Mesenchymal stem cell (in vitro differentiated cells and primary cell): ENCODE measurements at regions not wholly inside any gene's neighbourhood (a gene's known extent, or its start where the extent isn't known, plus 50 kb on each side); places are given as distances from the start of the nearest gene placed in this dataset.

Source experiments
- DNase-seq: peaks from one replicate; pipeline ENCODE4 v3.0.0-alpha.2; 2013
- H2AFZ ChIP-seq: one replicate; pipeline ENCODE4 v1.6.1; 2013; ENCODE audit warnings: low read depth, mild to moderate bottlenecking, control low read depth, inconsistent platforms, low read length, moderate library complexity
- H2AK5ac ChIP-seq: 2 replicates; pipeline ENCODE4 v1.6.1; 2013; ENCODE audit warnings: low read length, moderate library complexity, mild to moderate bottlenecking, inconsistent platforms; ENCODE audit not compliant: severe bottlenecking
- H2BK120ac ChIP-seq: one replicate; pipeline ENCODE4 v1.6.1; 2013; ENCODE audit warnings: low read depth, mild to moderate bottlenecking, inconsistent platforms, low read length, moderate library complexity
- H2BK12ac ChIP-seq, 2 experiments: one replicate each; pipeline ENCODE4 v1.6.1; 2013; ENCODE audit warnings: inconsistent platforms in 2 of 2, low read length in 2 of 2, mild to moderate bottlenecking in 2 of 2, moderate library complexity in 2 of 2, control low read depth in 1 of 2
- H2BK15ac ChIP-seq: one replicate; pipeline ENCODE4 v1.6.1; 2013; ENCODE audit warnings: mild to moderate bottlenecking, low read depth, inconsistent platforms; ENCODE audit not compliant: poor library complexity, severe bottlenecking
- H2BK5ac ChIP-seq: 2 replicates; pipeline ENCODE4 v1.6.1; 2013; ENCODE audit warnings: low read depth, mild to moderate bottlenecking, low read length, control low read depth, inconsistent platforms; ENCODE audit not compliant: poor library complexity, severe bottlenecking
- H3K14ac ChIP-seq, 2 experiments: one replicate each; pipeline ENCODE4 v1.6.1; 2013; ENCODE audit warnings: inconsistent platforms in 2 of 2, low read length in 2 of 2, control low read depth in 1 of 2, mild to moderate bottlenecking in 1 of 2, moderate library complexity in 1 of 2
- H3K18ac ChIP-seq, 2 experiments: one replicate each; pipeline ENCODE4 v1.6.1; 2013; ENCODE audit warnings: inconsistent platforms in 2 of 2, low read length in 2 of 2, control low read depth in 1 of 2, low read depth in 1 of 2, mild to moderate bottlenecking in 1 of 2
- H3K23ac ChIP-seq, 2 experiments: one replicate each; pipeline ENCODE4 v1.6.1; 2013; ENCODE audit warnings: inconsistent platforms in 2 of 2, low read length in 2 of 2, mild to moderate bottlenecking in 2 of 2, moderate library complexity in 2 of 2, control low read depth in 1 of 2
- H3K27ac ChIP-seq: 2 replicates; pipeline ENCODE4 v1.5.1; 2013; ENCODE audit warnings: mild to moderate bottlenecking, moderate library complexity, low read length, control low read depth, inconsistent platforms; ENCODE audit not compliant: poor library complexity, severe bottlenecking
- H3K27me3 ChIP-seq, 2 experiments: 2 replicates each; pipeline versions ENCODE4 v1.6.1 to v1.7.0; 2013; ENCODE audit warnings: low read length in 2 of 2, mild to moderate bottlenecking in 2 of 2, moderate library complexity in 2 of 2, control low read depth in 1 of 2, inconsistent platforms in 1 of 2; ENCODE audit not compliant: control insufficient read depth in 1 of 2, insufficient read depth in 1 of 2
- H3K36me3 ChIP-seq, 2 experiments: 2 replicates each; pipeline versions ENCODE4 v1.6.1 to v1.7.0; 2013; ENCODE audit warnings: low read length in 2 of 2, control low read depth in 1 of 2, inconsistent platforms in 1 of 2, low read depth in 1 of 2, mild to moderate bottlenecking in 1 of 2; ENCODE audit not compliant: insufficient read depth in 2 of 2, control insufficient read depth in 1 of 2
- H3K4ac ChIP-seq, 2 experiments: one replicate each; pipeline ENCODE4 v1.6.1; 2013; ENCODE audit warnings: inconsistent platforms in 2 of 2, low read length in 2 of 2, mild to moderate bottlenecking in 2 of 2, moderate library complexity in 2 of 2, control low read depth in 1 of 2, low read depth in 1 of 2
- H3K4me1 ChIP-seq: 2 replicates; pipeline ENCODE4 v1.6.1; 2013; ENCODE audit warnings: low read depth, low read length, control low read depth; ENCODE audit not compliant: control insufficient read depth, insufficient read depth
- H3K4me2 ChIP-seq: 2 replicates; pipeline ENCODE4 v1.6.1; 2013; ENCODE audit warnings: low read length, mild to moderate bottlenecking, inconsistent platforms; ENCODE audit not compliant: poor library complexity, severe bottlenecking
- H3K4me3 ChIP-seq, 2 experiments: 2 replicates each; pipeline versions ENCODE4 v1.5.1 to v1.7.0; 2013; ENCODE audit warnings: low read length in 2 of 2, mild to moderate bottlenecking in 2 of 2, control low read depth in 1 of 2, low read depth in 1 of 2; ENCODE audit not compliant: insufficient read depth in 1 of 2
- H3K79me1 ChIP-seq: replicated peaks from 2 replicates; pipeline ENCODE4 v1.6.1; 2013; ENCODE audit warnings: mild to moderate bottlenecking, control low read depth, low read length, inconsistent platforms; ENCODE audit not compliant: poor library complexity, severe bottlenecking
- H3K9ac ChIP-seq: 2 replicates; pipeline ENCODE4 v1.7.0; 2013; ENCODE audit warnings: mild to moderate bottlenecking, low read length, moderate library complexity
- H3K9me3 ChIP-seq: 2 replicates; pipeline ENCODE4 v1.7.0; 2013; ENCODE audit warnings: mild to moderate bottlenecking, low read length; ENCODE audit not compliant: control insufficient read depth
- H4K8ac ChIP-seq: one replicate; pipeline ENCODE4 v1.6.1; 2013; ENCODE audit warnings: inconsistent platforms, mild to moderate bottlenecking, low read length, moderate library complexity
- H4K91ac ChIP-seq: one replicate; pipeline ENCODE4 v1.6.1; 2013; ENCODE audit warnings: mild to moderate bottlenecking, low read length, inconsistent platforms
- WGBS: methylation state at CpG from one replicate; pipeline ENCODE4 v1.1.7; 2013; ENCODE audit warnings: mixed read lengths; 5-methylcytosine and 5-hydroxymethylcytosine counted together

DNA sequence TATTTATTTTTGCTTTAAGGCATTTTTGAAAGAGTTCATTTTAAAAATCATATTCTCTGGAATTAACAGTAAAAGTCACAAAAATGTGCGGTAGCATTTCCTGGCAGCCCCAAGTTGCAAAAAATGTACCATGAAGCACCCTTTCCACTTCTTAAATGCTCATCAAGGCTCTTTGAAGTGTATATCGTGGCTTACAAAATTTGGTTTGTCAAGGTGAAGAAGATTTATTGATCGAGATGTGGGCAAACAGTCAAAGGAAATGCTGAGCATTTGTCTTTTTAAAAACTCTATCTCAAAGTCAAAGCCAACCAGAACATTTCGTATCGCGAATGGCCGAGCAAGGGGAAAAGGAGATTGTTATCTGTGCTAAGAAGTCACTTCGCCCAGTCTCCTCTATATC is 277.5 kb upstream of the KAZN start:
- H2BK5ac ChIP-seq = no peak overlapping the region
- no peak overlapping the region for H3K18ac ChIP-seq
- no peak overlapping the region for H4K91ac ChIP-seq
- no peak overlapping the region for H2BK15ac ChIP-seq
- no peak overlapping the region for H3K4ac ChIP-seq
- no peak overlapping the region for H2AK5ac ChIP-seq
- no peaks in the 10 kb centered on the region for H3K36me3 ChIP-seq
- H3K4me3 ChIP-seq = no peak overlapping the region
- H2BK12ac ChIP-seq = no peak overlapping the region
- no peaks in the 10 kb centered on the region for H3K9me3 ChIP-seq
- no peak overlapping the region for H3K14ac ChIP-seq
- H2AFZ ChIP-seq = no peak overlapping the region
- no peaks in the 10 kb centered on the region for H3K79me1 ChIP-seq
- no peak overlapping the region for H3K4me2 ChIP-seq
- H3K23ac ChIP-seq = no peak overlapping the region
- no peaks in the 10 kb centered on the region for H3K4me1 ChIP-seq
- no peak for DNase-seq
- WGBS = 90% methylated on average over 7 of the region's 8 CpGs
- H2BK120ac ChIP-seq = no peak overlapping the region
- no peak overlapping the region for H4K8ac ChIP-seq
- no peak overlapping the region for H3K27ac ChIP-seq
- no peaks in the 10 kb centered on the region for H3K27me3 ChIP-seq
- no peak overlapping the region for H3K9ac ChIP-seq

DNA sequence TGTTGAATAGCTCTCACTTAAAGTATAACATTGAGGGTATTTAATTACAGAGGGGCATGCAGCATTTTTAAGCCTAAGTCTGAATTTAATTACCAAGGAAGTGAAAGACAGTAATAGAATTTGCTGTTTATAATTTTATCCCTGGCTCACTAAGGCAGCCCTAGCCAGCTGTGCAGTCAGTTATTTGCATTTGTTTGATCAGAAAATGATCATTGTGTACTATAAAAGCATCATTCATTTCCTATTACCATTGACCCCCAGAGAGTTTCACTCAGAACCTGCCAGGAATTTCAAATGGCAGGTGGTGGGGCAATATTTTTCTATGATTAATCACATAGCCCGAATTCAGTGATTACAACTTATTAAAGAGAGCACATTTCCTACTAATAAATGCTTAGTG is 277.1 kb upstream of the KAZN start:
- no peak overlapping the region for H3K27ac ChIP-seq
- no peaks in the 10 kb centered on the region for H3K9me3 ChIP-seq
- no peaks in the 10 kb centered on the region for H3K79me1 ChIP-seq
- no peak overlapping the region for H4K91ac ChIP-seq
- H3K4me1 ChIP-seq = no peaks in the 10 kb centered on the region
- H2AFZ ChIP-seq = no peak overlapping the region
- H3K18ac ChIP-seq = no peak overlapping the region
- no peak overlapping the region for H3K9ac ChIP-seq
- H2BK120ac ChIP-seq = no peak overlapping the region
- DNase-seq = no peak
- no peak overlapping the region for H3K4me3 ChIP-seq
- H2BK5ac ChIP-seq = no peak overlapping the region
- no peak overlapping the region for H3K4ac ChIP-seq
- H3K36me3 ChIP-seq = no peaks in the 10 kb centered on the region
- no peaks in the 10 kb centered on the region for H3K27me3 ChIP-seq
- WGBS = no CpG with 5 or more reads among the region's 1 CpG
- no peak overlapping the region for H3K14ac ChIP-seq
- no peak overlapping the region for H2AK5ac ChIP-seq
- no peak overlapping the region for H3K4me2 ChIP-seq
- H4K8ac ChIP-seq = no peak overlapping the region
- H3K23ac ChIP-seq = no peak overlapping the region
- no peak overlapping the region for H2BK12ac ChIP-seq
- no peak overlapping the region for H2BK15ac ChIP-seq

DNA sequence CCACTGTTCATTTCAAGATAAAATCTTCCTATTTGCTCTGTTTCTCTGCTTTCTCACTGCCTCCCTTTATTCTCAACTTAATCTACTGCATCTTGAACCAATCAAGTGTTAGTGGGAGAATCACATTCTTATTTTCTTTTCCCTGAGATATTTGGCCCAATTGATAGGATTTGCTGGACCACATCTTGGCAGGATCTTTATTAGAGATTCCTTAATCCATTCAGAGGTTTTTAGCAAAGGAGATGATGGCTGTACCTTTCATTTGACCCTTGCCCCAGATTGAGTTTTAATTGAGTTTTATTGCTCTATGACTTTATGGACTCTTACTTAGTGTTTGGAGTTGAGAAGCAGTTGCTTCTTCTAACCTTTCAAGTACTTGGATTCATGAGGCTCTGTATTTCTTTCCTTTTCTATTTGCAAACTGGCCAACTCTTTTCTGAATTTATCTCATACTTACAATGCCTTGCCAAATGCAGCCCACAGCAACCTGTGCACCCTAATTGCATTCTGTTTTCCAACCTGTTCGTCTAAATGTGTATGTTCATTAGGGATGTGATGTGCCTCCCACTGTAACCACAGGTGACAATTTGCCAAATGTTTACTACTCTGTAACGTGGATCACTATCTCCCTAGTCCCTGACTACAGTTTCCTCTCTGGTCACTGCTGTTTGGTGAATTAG is 274.8 kb upstream of the KAZN start:
- H4K8ac ChIP-seq = no peak overlapping the region
- no peak overlapping the region for H2BK15ac ChIP-seq
- no peak overlapping the region for H3K27ac ChIP-seq
- H2BK5ac ChIP-seq = no peak overlapping the region
- DNase-seq = no peak
- no peak overlapping the region for H2AK5ac ChIP-seq
- H3K36me3 ChIP-seq = no peaks in the 10 kb centered on the region
- H2BK120ac ChIP-seq = no peak overlapping the region
- H4K91ac ChIP-seq = no peak overlapping the region
- no peak overlapping the region for H3K14ac ChIP-seq
- WGBS = 80% methylated on average over 1 of the region's 2 CpGs
- no peak overlapping the region for H3K9ac ChIP-seq
- no peak overlapping the region for H3K4me2 ChIP-seq
- H3K9me3 ChIP-seq = no peaks in the 10 kb centered on the region
- H2BK12ac ChIP-seq = no peak overlapping the region
- H3K27me3 ChIP-seq = no peaks in the 10 kb centered on the region
- no peak overlapping the region for H3K18ac ChIP-seq
- no peaks in the 10 kb centered on the region for H3K79me1 ChIP-seq
- no peak overlapping the region for H2AFZ ChIP-seq
- H3K4ac ChIP-seq = no peak overlapping the region
- no peaks in the 10 kb centered on the region for H3K4me1 ChIP-seq
- H3K4me3 ChIP-seq = no peak overlapping the region
- no peak overlapping the region for H3K23ac ChIP-seq

DNA sequence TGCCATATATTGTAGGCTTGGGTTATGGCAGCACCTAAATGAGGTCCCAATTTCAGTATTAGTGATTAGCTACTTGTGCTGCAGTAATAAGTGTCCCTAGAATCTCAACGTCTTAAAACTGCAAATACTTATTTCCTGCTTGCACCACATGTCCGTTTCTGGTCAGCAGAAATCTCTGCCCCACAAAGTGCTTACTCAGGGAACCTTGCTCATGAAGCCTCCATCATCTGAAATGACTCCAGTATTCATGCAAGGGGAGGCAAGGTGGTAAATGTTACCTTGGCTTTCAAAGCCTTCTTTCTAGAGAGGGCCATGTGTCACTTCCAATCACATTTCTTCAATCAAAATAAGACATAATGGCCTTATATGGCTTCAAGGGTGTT is 274.2 kb upstream of the KAZN start:
- no peaks in the 10 kb centered on the region for H3K36me3 ChIP-seq
- 52% methylated on average over 2 of the region's 2 CpGs for WGBS

More for the DNA sequence above, 274.2 kb upstream of the KAZN start:
- no peak overlapping the region for H2BK12ac ChIP-seq
- no peak overlapping the region for H3K18ac ChIP-seq
- no peak for DNase-seq
- no peak overlapping the region for H3K14ac ChIP-seq
- no peak overlapping the region for H3K23ac ChIP-seq
- H3K4me2 ChIP-seq = no peak overlapping the region
- H3K27ac ChIP-seq = no peak overlapping the region
- no peaks in the 10 kb centered on the region for H3K79me1 ChIP-seq
- H4K91ac ChIP-seq = no peak overlapping the region
- no peaks in the 10 kb centered on the region for H3K4me1 ChIP-seq
- H2BK15ac ChIP-seq = no peak overlapping the region
- H3K9me3 ChIP-seq = no peaks in the 10 kb centered on the region
- H3K4me3 ChIP-seq = no peak overlapping the region
- H3K9ac ChIP-seq = no peak overlapping the region
- H2BK120ac ChIP-seq = no peak overlapping the region
- no peak overlapping the region for H2AK5ac ChIP-seq
- no peak overlapping the region for H2AFZ ChIP-seq
- no peak overlapping the region for H3K4ac ChIP-seq
- H3K27me3 ChIP-seq = no peaks in the 10 kb centered on the region
- no peak overlapping the region for H4K8ac ChIP-seq
- H2BK5ac ChIP-seq = no peak overlapping the region
